ENCODE measurements at regions not wholly inside any gene's neighbourhood (a gene's known extent, or its start where the extent isn't known, plus 50 kb on each side); places are given as distances from the start of the nearest gene placed in this dataset.
"Not testable (repeated sequence)": the region's sequence is repeated elsewhere in the genome, so short reads cannot be mapped to it uniquely, and the experiment has no call there.

DNA sequence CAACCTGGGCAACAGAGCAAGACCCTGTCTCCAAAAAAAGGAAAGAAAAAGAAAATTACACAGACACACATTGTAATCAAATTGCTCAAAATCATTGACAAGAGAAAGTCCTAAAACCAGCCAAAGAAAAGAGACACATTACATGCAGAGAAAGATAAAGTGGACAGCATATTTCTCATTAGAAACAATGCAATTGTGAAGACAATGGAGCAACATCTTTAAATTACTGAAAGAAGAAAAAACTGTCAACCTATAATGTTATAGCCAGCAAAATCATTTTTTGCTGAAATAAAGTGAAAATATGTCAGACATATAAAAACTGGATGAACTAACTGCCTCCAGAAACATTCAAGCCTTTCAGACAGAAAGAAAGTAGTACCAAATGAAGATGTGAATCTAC is 120.6 kb downstream of the TMEM167A start:
- FAIRE-seq, result no peak
- no peak for DNase-seq (ENCODE audit: low spot score)

DNA sequence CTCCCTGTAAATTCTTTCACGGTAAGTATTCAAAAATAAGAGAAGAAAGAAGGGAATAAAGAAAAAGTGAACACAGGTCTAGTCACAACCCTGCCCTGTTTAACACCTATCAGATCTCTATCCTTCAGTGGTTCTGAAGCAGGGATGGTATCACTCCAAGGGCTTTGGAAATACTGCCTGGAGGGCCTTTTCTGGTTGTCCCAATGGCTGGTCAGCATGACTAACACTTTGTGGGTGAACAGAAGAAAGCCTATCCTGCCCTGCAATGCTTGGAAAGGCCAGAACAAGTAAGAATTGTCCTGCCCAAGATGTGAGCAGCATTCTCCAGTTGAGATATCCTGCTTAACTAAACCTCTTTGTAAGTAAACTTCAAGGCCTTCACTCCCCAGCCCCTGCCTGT is 124.9 kb downstream of the TMEM167A start:
- FAIRE-seq, result no peak
- no peak for DNase-seq (ENCODE audit: low spot score)

DNA sequence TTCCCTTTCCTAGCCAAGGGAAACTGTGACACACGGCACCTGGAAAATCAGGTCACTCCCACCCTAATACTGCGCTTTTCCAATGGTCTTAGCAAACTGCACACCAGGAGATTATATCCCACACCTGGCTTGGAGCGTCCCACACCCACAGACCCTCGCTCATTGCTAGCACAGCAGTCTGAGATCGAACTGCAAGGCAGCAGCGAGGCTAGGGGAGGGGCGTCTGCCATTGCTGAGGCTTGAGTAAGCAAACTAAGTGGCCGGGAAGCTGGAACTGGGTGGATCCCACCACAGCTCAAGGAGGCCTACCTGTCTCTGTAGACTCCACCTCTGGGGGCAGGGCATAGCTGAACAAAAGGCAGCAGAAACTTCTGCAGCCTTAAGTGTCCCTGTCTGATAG is 132.9 kb downstream of the TMEM167A start:
- DNase-seq (ENCODE audit: low spot score); FAIRE-seq: not testable (repeated sequence)

DNA sequence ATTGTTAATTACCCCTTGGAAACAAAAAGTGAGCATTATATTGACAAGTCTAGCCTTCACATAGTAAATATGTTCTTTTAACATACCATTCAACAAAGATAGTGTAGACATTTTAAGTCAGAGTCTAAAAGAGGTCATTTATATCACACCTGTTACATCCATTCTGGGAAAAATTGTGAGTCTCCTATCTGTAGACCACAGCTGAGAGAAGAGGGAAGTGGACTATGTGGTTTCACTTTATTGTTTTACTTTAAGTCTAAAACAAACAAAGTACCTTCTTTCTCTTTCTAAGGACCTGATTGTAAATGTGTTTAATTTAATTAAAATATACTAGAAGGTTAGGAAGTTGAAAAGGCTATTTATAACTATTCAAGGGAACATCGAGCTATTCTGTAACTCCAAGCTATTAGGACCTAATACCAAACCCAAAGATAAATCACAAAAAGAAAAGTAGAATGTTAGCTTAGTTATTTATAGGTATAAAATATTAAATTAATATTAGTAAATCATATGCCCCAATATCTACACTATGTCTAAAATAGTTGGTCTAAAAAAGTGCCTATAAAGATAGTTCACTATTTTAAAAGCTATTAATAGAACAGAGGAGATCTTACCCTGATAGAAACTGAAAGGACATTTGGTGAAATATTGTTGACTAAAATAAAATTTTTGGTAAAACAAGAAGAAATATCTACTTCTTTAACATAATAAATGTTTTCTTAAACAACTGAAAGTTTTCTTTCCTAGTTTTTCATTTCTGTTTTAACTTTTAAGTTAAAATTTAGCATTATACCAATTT is 134.9 kb downstream of the TMEM167A start:
- FAIRE-seq (no peak), DNase-seq (ENCODE audit: low spot score) (no peak)

DNA sequence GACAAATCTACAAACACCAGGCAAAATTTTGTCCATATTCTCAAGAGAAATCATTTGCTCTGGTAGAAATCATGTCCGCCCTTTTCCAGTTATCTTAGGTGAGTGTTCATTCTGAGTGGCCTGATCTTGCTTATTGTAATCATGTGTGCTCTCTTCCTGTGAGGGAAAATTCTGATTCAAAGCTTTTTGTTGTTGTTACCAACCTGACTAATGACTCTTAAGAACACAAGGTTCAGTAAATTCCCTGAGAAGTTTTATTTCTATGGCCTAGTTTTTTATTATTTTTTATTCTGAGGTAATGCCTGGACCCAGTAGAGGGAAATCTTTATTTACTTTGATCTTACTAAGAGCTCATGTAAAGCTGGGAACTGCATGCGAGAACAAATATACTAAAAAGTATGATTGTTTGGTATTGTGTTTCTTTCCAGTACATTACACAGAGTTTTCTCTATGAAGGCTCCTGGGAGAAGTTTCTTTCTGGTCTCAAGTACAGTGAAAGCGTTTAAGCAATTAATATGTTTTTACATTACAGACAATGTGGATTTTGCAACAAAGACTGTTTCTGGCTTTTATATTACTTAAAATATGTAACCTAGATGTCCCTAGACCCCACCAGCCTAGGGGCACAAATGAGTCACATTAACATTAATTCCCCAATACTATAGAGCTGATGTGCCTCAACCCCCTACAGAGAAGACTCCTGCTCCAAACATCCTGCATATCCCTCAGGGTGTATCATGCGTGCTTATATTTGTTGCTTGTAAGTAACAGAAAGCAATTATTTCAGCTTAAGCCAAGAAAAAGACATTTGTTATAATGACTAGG is 138.1 kb downstream of the TMEM167A start:
- FAIRE-seq (no peak), DNase-seq (ENCODE audit: low spot score) (no peak)

DNA sequence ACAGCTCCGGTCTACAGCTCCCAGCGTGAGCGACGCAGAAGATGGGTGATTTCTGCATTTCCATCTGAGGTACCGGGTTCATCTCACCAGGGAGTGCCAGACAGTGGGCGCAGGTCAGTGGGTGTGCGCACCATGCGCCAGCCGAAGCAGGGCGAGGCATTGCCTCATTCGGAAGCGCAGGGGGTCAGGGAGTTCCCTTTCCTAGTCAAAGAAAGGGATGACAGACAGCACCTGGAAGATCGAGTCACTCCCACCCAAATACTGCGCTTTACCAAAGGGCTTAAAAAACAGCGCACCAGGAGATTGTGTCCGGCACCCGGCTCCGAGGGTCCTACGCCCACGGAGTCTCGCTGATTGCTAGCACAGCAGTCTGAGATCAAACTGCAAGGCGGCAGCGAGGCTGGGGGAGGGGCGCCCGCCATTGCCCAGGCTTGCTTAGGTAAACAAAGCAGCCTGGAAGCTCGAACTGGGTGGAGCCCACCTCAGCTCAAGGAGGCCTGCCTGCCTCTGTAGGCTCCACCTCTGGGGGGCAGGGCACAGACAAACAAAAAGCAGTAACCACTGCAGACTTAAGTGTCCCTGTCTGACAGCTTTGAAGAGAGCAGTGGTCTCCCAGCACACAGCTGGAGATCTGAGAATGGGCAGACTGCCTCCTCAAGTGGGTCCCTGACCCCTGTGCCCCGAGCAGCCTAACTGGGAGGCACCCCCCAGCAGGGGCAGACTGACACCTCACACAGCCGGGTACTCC is 144.5 kb downstream of the TMEM167A start:
- not testable (repeated sequence) for FAIRE-seq; DNase-seq (ENCODE audit: low spot score)

DNA sequence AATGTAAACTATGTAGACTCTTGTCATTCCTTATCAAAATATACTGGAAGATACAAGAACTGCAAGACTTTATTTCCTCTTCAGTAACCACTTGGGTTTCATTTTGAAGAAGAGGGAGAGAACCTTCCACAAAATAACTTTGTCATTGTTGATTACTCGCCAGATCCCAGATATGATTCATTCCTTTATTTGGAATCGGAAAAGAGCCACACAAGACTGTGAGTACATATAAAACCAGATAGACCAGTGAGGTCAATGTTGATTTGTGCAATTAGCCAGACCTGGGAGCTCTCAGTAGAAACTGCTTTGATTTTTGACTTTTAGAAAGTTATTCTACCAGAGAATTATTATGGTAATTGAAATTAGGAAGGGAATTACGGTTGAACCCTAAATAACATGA is 146.1 kb downstream of the TMEM167A start:
- DNase-seq (ENCODE audit: low spot score) (peak; percentile 3), FAIRE-seq (no peak)

DNA sequence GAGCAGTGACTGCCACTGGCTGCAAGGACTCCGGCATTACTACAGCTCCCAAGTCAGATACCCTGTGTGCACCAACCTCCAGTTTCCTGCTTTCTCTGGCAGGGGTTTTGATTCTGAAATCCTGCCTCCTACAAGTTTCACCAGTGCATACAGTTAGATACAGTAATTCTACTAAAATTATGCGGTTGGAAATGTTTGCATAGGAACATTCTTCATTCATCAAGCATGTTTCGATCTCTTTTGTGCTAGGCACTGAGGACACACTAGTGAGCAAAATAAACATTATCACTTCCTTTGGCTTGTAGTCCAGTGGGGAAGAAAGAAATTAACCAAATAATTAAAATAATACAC is 152.2 kb downstream of the TMEM167A start:
- no peak for FAIRE-seq
- DNase-seq (ENCODE audit: low spot score), result no peak

DNA sequence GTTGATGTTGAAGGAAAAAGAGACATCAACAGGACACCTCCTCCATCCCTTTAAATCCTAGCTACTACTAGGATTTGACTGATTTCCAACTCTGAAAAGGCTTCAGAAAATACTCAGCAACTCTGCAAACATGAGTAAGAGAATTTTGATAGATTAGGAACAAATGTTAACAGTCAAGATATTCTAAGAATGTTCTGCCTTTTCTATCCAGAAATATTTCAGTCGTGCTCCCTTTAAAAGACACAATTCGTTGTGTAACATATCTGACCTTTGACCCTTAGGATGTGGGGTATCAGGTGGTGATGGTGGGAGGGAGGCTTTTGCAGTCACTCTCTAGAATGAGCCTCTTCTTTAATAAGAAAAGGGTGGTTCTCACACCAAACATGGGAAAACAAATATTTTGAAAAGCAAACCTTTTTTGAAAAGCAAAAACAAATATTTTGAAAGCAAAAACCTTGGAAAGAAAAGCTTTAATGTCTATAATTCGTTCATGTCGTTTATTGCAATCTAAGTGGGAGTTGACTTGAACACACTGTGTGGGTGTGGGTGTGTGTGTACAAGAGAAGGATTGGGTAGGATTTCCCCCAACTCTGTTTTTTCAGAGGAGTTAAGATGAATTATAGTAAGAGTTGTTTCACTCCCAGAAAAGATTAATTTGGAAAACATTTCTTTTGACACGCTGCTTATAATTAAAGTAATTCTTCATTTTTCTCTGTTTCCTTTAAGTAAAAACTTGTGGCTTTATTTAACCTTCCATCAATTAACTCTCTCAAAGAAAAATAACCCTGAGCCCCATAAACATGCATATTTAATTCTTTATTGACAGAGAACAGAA is 152.8 kb downstream of the TMEM167A start:
- FAIRE-seq (no peak), DNase-seq (ENCODE audit: low spot score) (no peak)

DNA sequence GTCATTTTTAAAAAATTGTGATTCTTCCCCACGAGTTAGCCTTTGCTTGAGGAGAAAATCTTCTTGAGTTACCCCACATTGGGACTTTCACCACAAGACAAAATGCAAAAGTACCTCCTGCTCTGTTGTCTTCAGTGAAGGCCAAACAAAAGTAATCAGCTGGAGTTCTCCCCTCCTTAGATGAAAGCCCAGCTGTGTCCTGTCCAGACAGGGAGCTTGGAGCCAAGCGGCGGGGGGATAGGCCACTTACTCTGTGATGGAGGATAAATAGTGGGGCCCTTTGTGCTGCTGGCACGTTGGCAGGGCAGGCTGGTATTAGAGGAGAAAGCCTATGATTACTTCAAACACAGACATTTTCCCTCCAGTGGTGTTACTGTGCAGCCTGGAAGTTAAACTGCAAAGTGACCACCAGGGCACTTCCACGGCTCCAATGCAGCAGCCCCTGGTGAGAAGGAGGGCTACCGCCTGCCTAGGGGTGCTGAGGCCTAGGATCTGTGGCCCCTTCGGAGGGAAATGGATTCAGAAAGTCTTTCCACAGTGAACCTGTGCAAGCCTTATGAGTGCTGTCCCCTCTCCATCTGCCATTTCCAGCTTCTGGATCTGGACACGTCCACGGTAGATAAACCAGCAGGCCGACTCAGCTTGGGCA is 155.0 kb downstream of the TMEM167A start:
- FAIRE-seq (no peak), DNase-seq (ENCODE audit: low spot score) (no peak)

DNA sequence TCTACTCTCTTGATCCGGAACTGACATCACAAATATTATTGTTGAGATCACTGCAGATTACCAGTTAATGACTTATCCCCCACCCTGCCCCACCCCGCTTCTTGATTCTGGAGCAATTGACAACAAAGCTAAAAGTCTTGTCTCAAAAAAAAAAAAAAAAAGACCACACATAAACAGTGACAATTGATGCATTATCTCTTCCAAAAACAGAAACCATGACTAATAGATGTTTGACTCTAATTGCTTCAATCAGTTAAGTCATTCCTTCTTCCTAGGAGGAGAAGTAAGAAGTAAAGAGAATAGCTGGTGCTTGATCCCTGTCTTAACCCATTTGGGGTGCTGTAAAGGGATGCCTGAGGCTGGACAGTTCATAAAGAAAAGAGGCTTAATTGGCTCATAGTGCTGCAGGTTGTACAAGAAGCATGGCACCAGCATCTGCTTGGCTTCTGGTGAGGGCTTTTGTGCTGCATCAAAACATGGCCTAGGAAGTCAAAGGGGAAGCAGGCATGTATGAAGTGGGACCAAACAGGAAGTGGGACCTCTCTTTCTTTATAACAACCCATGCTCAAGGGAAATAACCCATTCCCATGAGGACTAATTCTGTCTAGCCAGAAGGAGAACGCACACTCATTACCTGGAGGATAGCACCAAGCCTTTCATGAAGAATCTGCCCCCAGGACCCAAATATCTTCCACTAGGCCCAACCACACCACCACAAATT is 158.7 kb downstream of the TMEM167A start:
- FAIRE-seq (no peak), DNase-seq (ENCODE audit: low spot score) (no peak)

DNA sequence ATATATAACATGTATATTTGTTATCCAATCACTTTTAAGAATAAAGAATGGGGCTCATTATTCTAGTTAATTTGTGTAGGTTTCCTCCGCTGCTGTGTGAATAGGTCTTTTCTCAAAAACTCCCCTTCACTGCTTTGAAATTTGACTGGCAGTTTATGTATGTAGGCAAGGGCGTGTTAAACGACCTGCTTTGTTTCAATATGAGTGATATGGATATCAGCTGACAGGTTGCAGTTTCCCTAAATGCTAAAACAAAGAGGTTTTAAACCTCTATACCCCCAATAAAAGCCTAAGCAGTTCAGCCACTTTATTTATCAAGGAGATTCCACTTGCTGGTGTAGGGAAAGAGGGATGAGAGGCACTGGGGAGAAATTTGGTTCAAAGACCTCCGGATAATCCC is 159.6 kb downstream of the TMEM167A start:
- FAIRE-seq (no peak), DNase-seq (ENCODE audit: low spot score) (no peak)

DNA sequence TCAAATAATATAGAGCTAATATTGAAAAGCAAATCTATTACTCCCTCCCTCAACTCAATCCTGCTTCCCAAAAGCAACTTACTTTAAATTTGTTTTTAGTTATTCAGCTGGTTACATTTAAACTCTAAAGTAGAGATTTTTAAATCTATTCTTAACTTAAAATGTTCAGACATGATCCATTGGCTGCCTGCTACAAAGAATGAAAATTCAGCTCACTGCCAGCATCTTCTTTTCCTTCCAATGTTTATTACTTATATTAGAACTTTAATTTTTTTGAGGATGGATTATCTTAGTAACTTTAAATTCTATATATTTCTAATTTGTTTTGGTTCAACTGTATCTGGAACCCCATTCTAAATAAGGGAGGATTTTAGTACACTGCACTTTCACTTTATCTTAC is 163.2 kb downstream of the TMEM167A start:
- DNase-seq (ENCODE audit: low spot score) (no peak), FAIRE-seq (no peak)

DNA sequence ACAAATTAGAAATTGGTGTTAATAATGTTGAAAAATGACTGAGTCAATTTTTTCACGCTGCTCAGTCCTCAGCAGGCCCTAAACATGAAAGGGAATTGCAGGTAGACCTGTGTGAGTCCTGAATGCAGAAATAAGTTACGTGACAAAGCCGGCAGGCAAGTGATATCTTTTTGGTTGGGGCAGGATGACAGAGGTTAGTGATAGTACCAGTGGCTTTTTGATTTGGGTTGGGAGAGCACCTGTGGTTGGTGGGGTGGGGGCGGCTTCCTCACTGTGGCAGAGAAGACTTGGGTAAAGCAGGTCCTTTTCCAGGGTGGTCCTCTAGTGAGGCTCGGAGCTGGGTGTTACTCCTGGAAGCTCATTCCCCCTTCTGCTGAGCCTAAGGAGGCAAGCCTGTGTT is 164.7 kb downstream of the TMEM167A start:
- no peak for DNase-seq (ENCODE audit: low spot score)
- FAIRE-seq, result no peak

DNA sequence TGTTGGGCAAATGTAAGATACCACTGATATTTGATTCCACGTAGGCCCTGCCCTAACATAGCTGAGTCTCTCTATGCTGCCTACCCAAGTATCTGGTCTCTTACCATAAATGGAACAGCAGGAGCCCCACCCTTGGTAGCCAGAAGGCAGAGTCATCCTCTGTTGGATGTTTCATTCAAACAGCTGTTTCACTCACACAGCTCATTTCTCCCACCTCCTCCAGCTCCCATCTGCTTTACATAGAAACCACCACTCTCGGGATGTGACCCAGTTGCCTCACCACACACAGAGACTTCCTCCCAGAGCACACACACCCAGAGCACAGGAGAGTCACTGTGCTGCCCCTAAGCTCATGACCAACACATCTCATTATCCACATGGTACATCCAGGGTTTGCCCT is 165.3 kb downstream of the TMEM167A start:
- no peak for FAIRE-seq
- no peak for DNase-seq (ENCODE audit: low spot score)

DNA sequence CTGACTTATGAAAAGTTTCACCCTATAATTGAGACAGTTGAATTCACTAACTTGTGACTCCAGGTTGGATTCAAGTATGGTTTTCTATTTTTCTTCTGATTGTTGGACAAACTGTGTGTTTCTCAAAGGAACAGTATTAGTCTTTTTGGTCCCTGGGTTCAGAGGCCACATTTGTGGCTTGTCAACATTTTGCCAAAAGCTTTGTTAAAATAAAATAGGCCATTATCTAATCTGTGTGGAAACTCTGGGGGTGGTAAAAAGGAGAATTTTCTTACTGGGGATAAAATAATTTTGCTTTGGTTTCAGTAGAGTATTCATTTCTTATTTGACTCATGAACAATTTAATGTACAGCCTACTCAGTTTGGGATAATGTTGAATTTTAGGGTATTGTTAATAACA is 166.3 kb downstream of the TMEM167A start:
- DNase-seq (ENCODE audit: low spot score) (no peak), FAIRE-seq (no peak)

DNA sequence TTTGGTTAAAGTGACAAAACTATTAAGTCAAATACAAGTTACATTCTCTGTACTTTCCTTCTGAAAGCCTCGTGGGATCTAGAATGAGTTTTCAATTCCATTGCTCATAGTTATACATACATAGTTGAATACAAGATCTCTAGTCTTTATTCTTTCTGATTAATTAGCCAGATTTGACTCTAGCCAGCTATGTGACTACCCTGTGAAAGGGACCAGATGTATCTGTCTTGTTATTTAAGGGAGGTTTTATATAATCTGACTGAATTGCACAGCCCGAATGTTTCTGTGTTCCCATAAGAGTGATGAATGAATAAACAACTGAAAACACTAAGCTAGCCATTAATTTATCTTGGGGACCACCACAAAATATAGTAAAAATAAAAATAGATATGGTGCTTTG is 166.7 kb downstream of the TMEM167A start:
- DNase-seq (ENCODE audit: low spot score), result no peak
- FAIRE-seq, result no peak

DNA sequence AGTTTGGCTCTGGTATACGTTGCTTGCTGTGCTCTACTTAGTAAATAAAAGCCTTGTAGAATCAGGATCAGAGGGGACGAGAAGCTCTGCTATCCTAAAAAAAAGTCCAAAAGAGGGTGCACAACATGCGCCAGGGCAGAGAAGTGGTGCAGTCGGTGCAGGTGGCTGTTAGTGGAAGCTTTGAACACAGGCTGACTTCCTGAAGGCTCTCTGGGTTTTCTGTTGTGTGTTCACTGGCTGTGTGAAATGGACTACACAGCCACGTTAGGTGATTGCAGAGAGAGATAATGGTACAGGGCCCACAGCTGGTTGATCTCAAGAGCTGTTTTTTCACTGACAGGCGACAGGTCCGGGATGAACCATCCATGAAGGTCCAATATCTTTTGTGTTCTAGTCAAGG is 167.4 kb downstream of the TMEM167A start:
- FAIRE-seq, result no peak
- DNase-seq (ENCODE audit: low spot score), result no peak

DNA sequence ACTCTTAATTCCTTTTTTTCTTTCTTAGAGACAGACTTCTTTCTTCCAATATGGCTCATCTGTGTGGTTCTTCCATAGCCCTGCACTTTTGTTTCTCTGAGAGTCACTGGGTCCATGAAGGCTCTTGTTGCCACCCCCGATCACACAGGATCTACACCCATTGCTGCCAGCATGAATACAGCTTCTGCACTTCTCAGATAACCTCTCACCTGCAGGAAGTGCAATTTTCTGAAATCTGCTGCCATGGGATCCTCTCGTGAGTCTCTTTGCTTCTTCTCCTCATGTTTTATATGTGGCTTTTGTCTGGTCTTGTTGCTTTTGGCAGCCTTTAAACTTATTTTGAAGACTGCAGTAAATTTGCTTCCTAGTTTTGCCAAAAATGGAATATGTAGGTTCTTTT is 171.2 kb downstream of the TMEM167A start:
- DNase-seq (ENCODE audit: low spot score) (no peak), FAIRE-seq (no peak)

DNA sequence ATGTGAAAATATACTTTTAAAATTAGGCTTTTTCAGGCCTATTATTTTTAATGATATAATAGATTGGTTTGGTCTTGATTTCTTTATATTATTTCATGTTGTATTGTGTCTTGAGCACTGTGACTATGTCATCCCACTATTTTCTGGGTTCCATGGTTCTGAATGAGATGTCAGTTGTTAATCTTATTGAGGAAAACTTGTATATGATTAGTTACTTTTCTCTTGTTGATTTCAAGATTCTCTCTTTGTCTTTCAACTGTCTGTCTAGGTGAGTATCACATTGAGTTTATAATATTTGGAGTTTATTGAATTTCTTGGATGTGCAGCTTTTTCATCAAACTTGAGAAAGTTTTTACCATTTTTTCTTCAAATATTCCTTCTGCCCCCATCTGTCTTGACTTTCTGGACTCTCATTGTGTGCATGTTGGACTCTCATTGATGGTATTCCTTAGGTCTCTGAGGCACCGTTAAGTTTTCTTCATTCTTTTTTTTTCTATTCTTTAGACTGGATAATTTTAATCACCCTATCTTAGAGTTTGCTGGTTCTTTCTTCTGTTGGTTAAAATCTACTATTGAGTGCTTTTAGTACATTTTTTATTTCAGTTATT is 175.8 kb downstream of the TMEM167A start:
- DNase-seq (ENCODE audit: low spot score) (no peak), FAIRE-seq (no peak)
